ENCODE measurements at regions not wholly inside any gene's neighbourhood (a gene's known extent, or its start where the extent isn't known, plus 50 kb on each side); places are given as distances from the start of the nearest gene placed in this dataset.

- TF ChIP-seq CTCF (IDR thresholded peaks at IDR 0.05; ENCODE audit: unreplicated experiment) = no peak
- peaks cover 27% of the 10 kb centered on the region for H3K9me3 Mint-ChIP-seq
- H3K4me3 Mint-ChIP-seq = no peak overlapping the region
- no peaks in the 10 kb centered on the region for H3K4me1 Mint-ChIP-seq
- no peak overlapping the region for H3K27ac Mint-ChIP-seq
- H3K27me3 Mint-ChIP-seq (ENCODE audit: low read depth) = no peaks in the 10 kb centered on the region
- no peak for DNase-seq (ENCODE audit: low spot score in 2 of 2, unreplicated experiment in 2 of 2)
- peaks cover 4% of the 10 kb centered on the region for H3K36me3 Mint-ChIP-seq
These were observed 170.0 kb downstream of the TXNL1 start for GRCh38 chr18:56468396-56468795.

GRCh38 chr18:56462276-56462675, 176.1 kb downstream of the TXNL1 start:
- no peak for TF ChIP-seq CTCF (IDR thresholded peaks at IDR 0.05; ENCODE audit: unreplicated experiment)
- peaks cover 8% of the 10 kb centered on the region for H3K4me1 Mint-ChIP-seq
- peaks cover 3% of the 10 kb centered on the region for H3K27me3 Mint-ChIP-seq (ENCODE audit: low read depth)
- no peak for DNase-seq (ENCODE audit: low spot score in 2 of 2, unreplicated experiment in 2 of 2)
- H3K36me3 Mint-ChIP-seq = peaks cover 4% of the 10 kb centered on the region
- no peak overlapping the region for H3K27ac Mint-ChIP-seq
- H3K9me3 Mint-ChIP-seq = peaks cover 31% of the 10 kb centered on the region
- no peak overlapping the region for H3K4me3 Mint-ChIP-seq

GRCh38 chr18:56461151-56461550, 177.2 kb downstream of the TXNL1 start:
- no peak overlapping the region for H3K4me3 Mint-ChIP-seq
- peaks cover 31% of the 10 kb centered on the region for H3K9me3 Mint-ChIP-seq
- H3K27me3 Mint-ChIP-seq (ENCODE audit: low read depth) = peaks cover 5% of the 10 kb centered on the region
- H3K4me1 Mint-ChIP-seq = peaks cover 8% of the 10 kb centered on the region
- H3K27ac Mint-ChIP-seq = no peak overlapping the region
- no peak for DNase-seq (ENCODE audit: low spot score in 2 of 2, unreplicated experiment in 2 of 2)
- H3K36me3 Mint-ChIP-seq = peaks cover 4% of the 10 kb centered on the region
- TF ChIP-seq CTCF (IDR thresholded peaks at IDR 0.05; ENCODE audit: unreplicated experiment) = no peak

- peaks cover 5% of the 10 kb centered on the region for H3K27me3 Mint-ChIP-seq (ENCODE audit: low read depth)
- no peak for DNase-seq (ENCODE audit: low spot score in 2 of 2, unreplicated experiment in 2 of 2)
- no peaks in the 10 kb centered on the region for H3K36me3 Mint-ChIP-seq
- no peak overlapping the region for H3K4me3 Mint-ChIP-seq
- H3K27ac Mint-ChIP-seq = no peak overlapping the region
- H3K9me3 Mint-ChIP-seq = peaks cover 26% of the 10 kb centered on the region
- H3K4me1 Mint-ChIP-seq = peaks cover 8% of the 10 kb centered on the region
- TF ChIP-seq CTCF (IDR thresholded peaks at IDR 0.05; ENCODE audit: unreplicated experiment) = no peak
These were observed 177.8 kb downstream of the TXNL1 start for GRCh38 chr18:56460581-56460980.

- Mint-ChIP-seq H3K27me3 (ENCODE audit: low read depth) (peaks cover 12% of the 10 kb centered on the region), H3K36me3 (no peaks in the 10 kb centered on the region), H3K9me3 (peaks cover 11% of the 10 kb centered on the region), H3K27ac (no peak overlapping the region), H3K4me1 (peaks cover 8% of the 10 kb centered on the region), H3K4me3 (no peak overlapping the region)
- no peak for TF ChIP-seq CTCF (IDR thresholded peaks at IDR 0.05; ENCODE audit: unreplicated experiment)
- DNase-seq (ENCODE audit: low spot score in 2 of 2, unreplicated experiment in 2 of 2) = no peak
These were observed 179.4 kb downstream of the TXNL1 start for GRCh38 chr18:56458770-56459712.
